Gastrocnemius medialis (tissue), 4 donors: ENCODE measurements at regions not wholly inside any gene's neighbourhood (a gene's known extent, or its start where the extent isn't known, plus 50 kb on each side); places are given as distances from the start of the nearest gene placed in this dataset.

ENCODE experiments used
- POLR2A ChIP-seq, 2 donors: fragments of 450-650 bp; IDR thresholded peaks; one replicate each; pipeline ENCODE4 v1.6.1; 2017; ENCODE audit warnings: antibody characterized with exemption in 2 of 2, mild to moderate bottlenecking in 2 of 2, moderate library complexity in 2 of 2
- TF ChIP-seq, protein P1 (sequence below), 5 experiments: fragments of 450-650 bp in 3 of 5; fragments of 200-600 bp in 2 of 5; sonication (generic) in 2 of 5; IDR thresholded peaks in 4 of 5; conservative IDR thresholded peaks in 1 of 5; 1 replicate in 4 of 5; 2 replicates in 1 of 5; pipeline ENCODE4 v1.5.1; 2016 to 2019; ENCODE audit warnings: antibody characterized with exemption in 5 of 5, mild to moderate bottlenecking in 3 of 5, moderate library complexity in 3 of 5

DNA sequence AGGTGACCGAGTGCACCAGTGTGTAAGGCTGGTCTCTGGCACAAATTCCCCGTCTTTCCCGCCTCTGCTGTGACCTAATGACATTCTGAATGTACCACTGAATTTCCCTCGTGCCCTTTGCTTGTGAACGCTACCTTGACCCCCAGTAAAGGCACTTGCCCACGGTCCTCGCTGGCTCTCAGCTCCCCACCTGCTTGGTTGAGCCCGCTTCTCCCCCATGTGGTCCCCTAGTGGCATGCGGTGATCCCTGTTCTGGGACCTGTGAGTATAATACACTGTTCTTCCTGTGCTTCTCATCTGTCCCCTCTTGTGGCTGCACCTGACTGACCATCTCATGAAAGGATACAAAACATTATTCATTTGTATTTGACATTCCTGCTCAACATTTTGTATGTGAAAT lies 495.7 kb downstream of the INHBA start:
- TF ChIP-seq, protein P1, sequence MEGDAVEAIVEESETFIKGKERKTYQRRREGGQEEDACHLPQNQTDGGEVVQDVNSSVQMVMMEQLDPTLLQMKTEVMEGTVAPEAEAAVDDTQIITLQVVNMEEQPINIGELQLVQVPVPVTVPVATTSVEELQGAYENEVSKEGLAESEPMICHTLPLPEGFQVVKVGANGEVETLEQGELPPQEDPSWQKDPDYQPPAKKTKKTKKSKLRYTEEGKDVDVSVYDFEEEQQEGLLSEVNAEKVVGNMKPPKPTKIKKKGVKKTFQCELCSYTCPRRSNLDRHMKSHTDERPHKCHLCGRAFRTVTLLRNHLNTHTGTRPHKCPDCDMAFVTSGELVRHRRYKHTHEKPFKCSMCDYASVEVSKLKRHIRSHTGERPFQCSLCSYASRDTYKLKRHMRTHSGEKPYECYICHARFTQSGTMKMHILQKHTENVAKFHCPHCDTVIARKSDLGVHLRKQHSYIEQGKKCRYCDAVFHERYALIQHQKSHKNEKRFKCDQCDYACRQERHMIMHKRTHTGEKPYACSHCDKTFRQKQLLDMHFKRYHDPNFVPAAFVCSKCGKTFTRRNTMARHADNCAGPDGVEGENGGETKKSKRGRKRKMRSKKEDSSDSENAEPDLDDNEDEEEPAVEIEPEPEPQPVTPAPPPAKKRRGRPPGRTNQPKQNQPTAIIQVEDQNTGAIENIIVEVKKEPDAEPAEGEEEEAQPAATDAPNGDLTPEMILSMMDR (IDR thresholded peaks at IDR 0.05 in 4 of 5, conservative IDR thresholded peaks at IDR 0.05 in 1 of 5), result no peak
- TF ChIP-seq POLR2A (IDR thresholded peaks at IDR 0.05), result no peak
